ENCODE measurements at regions not wholly inside any gene's neighbourhood (a gene's known extent, or its start where the extent isn't known, plus 50 kb on each side); places are given as distances from the start of the nearest gene placed in this dataset.

GRCh38 chr6:95286874-95287273 is 290.5 kb upstream of the MANEA start (continued):
- TF ChIP-seq ZBTB33 (IDR thresholded peaks at IDR 0.05; ENCODE audit: borderline replicate concordance, low read depth), result no peak

GRCh38 chr6:95288251-95288650 is 289.1 kb upstream of the MANEA start:
- Histone ChIP-seq H3K4me2 (no peak overlapping the region), H2AFZ (ENCODE audit: low read depth) (no peak overlapping the region), H3K4me1 (ENCODE audit: control insufficient read depth in 1 of 2, insufficient read depth in 2 of 2, low read depth in 1 of 2, low read length in 1 of 2) (peaks cover 0 to 2% of the 10 kb centered on the region in 2 experiments; a peak in 2 of 4 replicates), H3F3A (replicated peaks; ENCODE audit: insufficient read depth) (no peaks in the 10 kb centered on the region), H4K20me1 (ENCODE audit: insufficient read depth) (no peaks in the 10 kb centered on the region), H3K9me3 (no peaks in the 10 kb centered on the region), H3K9me2 (no peaks in the 10 kb centered on the region), H3K9ac (no peak overlapping the region), H3K36me3 (replicated peaks in 1 of 2; ENCODE audit: control insufficient read depth in 1 of 2, insufficient read depth in 2 of 2, low read length in 1 of 2) (no peaks in the 10 kb centered on the region), H3K27me3 (ENCODE audit: insufficient read depth) (no peaks in the 10 kb centered on the region), H3K79me2 (ENCODE audit: insufficient read depth) (no peaks in the 10 kb centered on the region), H3K27ac (ENCODE audit: low read depth in 2 of 2, low read length in 1 of 2) (no peak overlapping the region), H3K4me3 (ENCODE audit: low read depth in 2 of 2, low read length in 1 of 2) (no peak overlapping the region)
- POLR2A ChIA-PET, result no interaction called here
- TF ChIP-seq USF1 (IDR thresholded peaks at IDR 0.05; ENCODE audit: borderline replicate concordance, low read depth), result no peak
- no peak for TF ChIP-seq POLR2AphosphoS5 (IDR thresholded peaks at IDR 0.05; ENCODE audit: low read depth, low read length)
- TF ChIP-seq SMC3 (IDR thresholded peaks at IDR 0.05; ENCODE audit: low read depth, low read length), result no peak
- no peak for TF ChIP-seq RCOR1 (IDR thresholded peaks at IDR 0.05; ENCODE audit: low read length)
- TF ChIP-seq MXI1 (IDR thresholded peaks at IDR 0.05; ENCODE audit: low read depth, low read length), result no peak
- TF ChIP-seq IRF3 (IDR thresholded peaks at IDR 0.05; ENCODE audit: low read depth, low read length), result no peak
- TF ChIP-seq REST (IDR thresholded peaks at IDR 0.05; ENCODE audit: low read depth, low read length), result no peak
- CTCF ChIA-PET, result interaction anchor here (1.0 kb wide), 1 partner anchor 61 kb away, joined by 3 read pairs; no protein-coding TSS in a partner anchor
- no peak for DNase-seq
